IMR-90 (cell line): ENCODE measurements at regions not wholly inside any gene's neighbourhood (a gene's known extent, or its start where the extent isn't known, plus 50 kb on each side); places are given as distances from the start of the nearest gene placed in this dataset.

Source experiments
- ATAC-seq: fragments of 200-7000 bp; cut with Tn5 transposase; 2 replicates; pipeline ENCODE4 v1.9.1; 2020; ENCODE audit warnings: low read depth, mild to moderate bottlenecking, moderate library complexity
- BruUV-seq: library from RNA; stranded (reverse); fragments of 400-500 nt; replicated peaks from 2 replicates; lab custom pipeline; 2021; lab: Mats Ljungman, UMichigan
- CTCF ChIA-PET: fragments of 300-600 bp; formaldehyde crosslinking; extraction: SDS; loops from one replicate; lab custom pipeline; 2021; ENCODE audit warnings: antibody characterized with exemption; lab: Yijun Ruan, JAX
- POLR2A ChIA-PET: fragments of 300-600 bp; sonication (Branson Sonifier 250); formaldehyde crosslinking; loops from one replicate; lab custom pipeline; 2022; ENCODE audit warnings: antibody characterized with exemption; ENCODE audit not compliant: unreplicated experiment; lab: Charles Lee
- DNase-seq: peaks from one replicate; pipeline ENCODE4 v3.0.0; 2013
- H2AFZ ChIP-seq: replicated peaks from 2 replicates; pipeline ENCODE3; 2013; ENCODE audit warnings: low read length, mild to moderate bottlenecking; ENCODE audit not compliant: poor library complexity
- H2AK5ac ChIP-seq: 2 replicates; pipeline ENCODE4 v1.6.1; 2013; ENCODE audit warnings: low read depth, low read length, inconsistent platforms
- H2AK9ac ChIP-seq: replicated peaks from 2 replicates; pipeline ENCODE3; 2013; ENCODE audit warnings: mild to moderate bottlenecking, low read depth, low read length, moderate library complexity; ENCODE audit not compliant: poor library complexity
- H2BK120ac ChIP-seq: 2 replicates; pipeline ENCODE4 v1.6.1; 2013; ENCODE audit warnings: low read depth, low read length, inconsistent platforms
- H2BK15ac ChIP-seq: 3 replicates; pipeline ENCODE4 v1.6.1; 2013; ENCODE audit warnings: low read depth, low read length, inconsistent platforms
- H2BK20ac ChIP-seq: 2 replicates; pipeline ENCODE4 v1.6.1; 2013; ENCODE audit warnings: low read depth, mild to moderate bottlenecking, inconsistent platforms, low read length, moderate library complexity
- H2BK5ac ChIP-seq: 2 replicates; pipeline ENCODE4 v1.6.1; 2013; ENCODE audit warnings: mild to moderate bottlenecking, low read depth, low read length, inconsistent platforms; ENCODE audit not compliant: poor library complexity, severe bottlenecking
- H3K14ac ChIP-seq: replicated peaks from 2 replicates; pipeline ENCODE4 v1.6.1; 2013; ENCODE audit warnings: low read depth, low read length, inconsistent platforms
- H3K18ac ChIP-seq: 2 replicates; pipeline ENCODE4 v1.6.1; 2013; ENCODE audit warnings: low read depth, low read length, control low read depth
- H3K23ac ChIP-seq: 2 replicates; pipeline ENCODE4 v1.6.1; 2013; ENCODE audit warnings: low read depth, low read length, inconsistent platforms
- H3K27ac ChIP-seq: 2 replicates; pipeline ENCODE4 v1.5.1; 2013; ENCODE audit warnings: mild to moderate bottlenecking, control low read depth, low read length; ENCODE audit not compliant: insufficient read depth
- H3K27me3 ChIP-seq: 2 replicates; pipeline ENCODE4 v1.6.1; 2013; ENCODE audit warnings: low read length; ENCODE audit not compliant: control insufficient read depth, insufficient read depth
- H3K36me3 ChIP-seq: 2 replicates; pipeline ENCODE4 v1.6.1; 2013; ENCODE audit warnings: low read length, mixed read lengths; ENCODE audit not compliant: control insufficient read depth, insufficient read depth
- H3K4ac ChIP-seq: 2 replicates; pipeline ENCODE4 v1.6.1; 2013; ENCODE audit warnings: low read depth, low read length, inconsistent platforms
- H3K4me1 ChIP-seq: 2 replicates; pipeline ENCODE4 v1.6.1; 2013; ENCODE audit warnings: low read length, mixed read lengths; ENCODE audit not compliant: control insufficient read depth, insufficient read depth
- H3K4me2 ChIP-seq: 2 replicates; pipeline ENCODE4 v1.6.1; 2013; ENCODE audit warnings: low read depth, mild to moderate bottlenecking, control low read depth, low read length, moderate library complexity
- H3K4me3 ChIP-seq: 2 replicates; pipeline ENCODE4 v1.5.1; 2013; ENCODE audit warnings: low read depth, mild to moderate bottlenecking, control low read depth, low read length, moderate library complexity; ENCODE audit not compliant: insufficient read depth
- H3K56ac ChIP-seq: 2 replicates; pipeline ENCODE4 v1.6.1; 2013; ENCODE audit warnings: low read length, inconsistent platforms; ENCODE audit not compliant: insufficient read depth; ENCODE audit errors: extremely low read depth
- H3K79me1 ChIP-seq, 2 experiments: 2 replicates each; pipeline ENCODE4 v1.6.1; 2013; ENCODE audit warnings: low read length in 2 of 2, inconsistent platforms in 1 of 2, low read depth in 1 of 2
- H3K9ac ChIP-seq: 2 replicates; pipeline ENCODE4 v1.6.1; 2013; ENCODE audit warnings: low read depth, low read length, control low read depth
- H3K9me1 ChIP-seq: 2 replicates; pipeline ENCODE4 v1.6.1; 2013; ENCODE audit warnings: low read length, inconsistent platforms; ENCODE audit not compliant: insufficient read depth
- H3K9me3 ChIP-seq: 2 replicates; pipeline ENCODE4 v1.6.1; 2013; ENCODE audit warnings: low read length; ENCODE audit not compliant: control insufficient read depth, insufficient read depth
- H4K20me1 ChIP-seq: 2 replicates; pipeline ENCODE4 v1.6.1; 2013; ENCODE audit warnings: low read length, inconsistent platforms; ENCODE audit not compliant: insufficient read depth
- H4K5ac ChIP-seq: 2 replicates; pipeline ENCODE4 v1.6.1; 2013; ENCODE audit warnings: mild to moderate bottlenecking, low read depth, low read length, control low read depth
- H4K8ac ChIP-seq, 2 experiments: 2 replicates each; pipeline ENCODE4 v1.6.1; 2013; ENCODE audit warnings: low read depth in 2 of 2, low read length in 2 of 2, control low read depth in 1 of 2, inconsistent platforms in 1 of 2
- H4K91ac ChIP-seq: 2 replicates; pipeline ENCODE4 v1.6.1; 2013; ENCODE audit warnings: low read depth, low read length, inconsistent platforms; ENCODE audit not compliant: insufficient read depth
- BHLHE40 ChIP-seq: fragments of 150-350 bp; IDR thresholded peaks from 2 replicates; pipeline ENCODE4 v1.6.1; 2016; ENCODE audit warnings: mild to moderate bottlenecking, low read depth, low read length
- CEBPB ChIP-seq: IDR thresholded peaks from 2 replicates; pipeline ENCODE4 v1.6.1; 2012; ENCODE audit warnings: low read depth, low read length, improper control_type of control experiment
- CHD1 ChIP-seq: IDR thresholded peaks from 2 replicates; pipeline ENCODE4 v1.6.1; 2012; ENCODE audit warnings: low read depth, low read length, improper control_type of control experiment
- MAFK ChIP-seq: IDR thresholded peaks from 2 replicates; pipeline ENCODE4 v1.6.1; 2012; ENCODE audit warnings: low read depth, low read length, improper control_type of control experiment
- MAZ ChIP-seq: IDR thresholded peaks from 2 replicates; pipeline ENCODE4 v1.6.1; 2012; ENCODE audit warnings: low read depth, mild to moderate bottlenecking, low read length, improper control_type of control experiment, moderate library complexity, borderline replicate concordance
- NFE2L2 ChIP-seq: fragments of 150-350 bp; IDR thresholded peaks from 2 replicates; pipeline ENCODE4 v1.6.1; 2016; ENCODE audit warnings: low read depth, mild to moderate bottlenecking, low read length
- POLR2A ChIP-seq: IDR thresholded peaks from 2 replicates; pipeline ENCODE4 v1.6.1; 2012; ENCODE audit warnings: mild to moderate bottlenecking, low read depth, low read length
- RCOR1 ChIP-seq: IDR thresholded peaks from 2 replicates; pipeline ENCODE4 v1.6.1; 2012; ENCODE audit warnings: mild to moderate bottlenecking, low read length, improper control_type of control experiment; ENCODE audit not compliant: insufficient replicate concordance
- RFX5 ChIP-seq: IDR thresholded peaks from 2 replicates; pipeline ENCODE4 v1.8.0; 2012; ENCODE audit warnings: low read depth, mild to moderate bottlenecking, low read length, moderate library complexity
- WGBS, 2 experiments: methylation state at CpG; one replicate each; pipeline versions ENCODE4 v1.1.5 to v1.1.7; 2013; ENCODE audit warnings: missing lambda C conversion rate in 2 of 2; ENCODE audit not compliant: insufficient read length in 1 of 2; ENCODE audit errors: extremely low coverage in 2 of 2; 5-methylcytosine and 5-hydroxymethylcytosine counted together
- dilution Hi-C: fragments of 300-500 bp; cut with HindIII; formaldehyde crosslinking; loops from one replicate; pipeline ENCODE4 v1.14.3; 2018; ENCODE audit warnings: low sequenced_read_pairs; ENCODE audit not compliant: unreplicated experiment
- in situ Hi-C: fragments of 300-500 bp; cut with MboI; formaldehyde crosslinking; loops from 3 replicates; pipeline ENCODE4 v1.14.3; 2019; ENCODE audit warnings: low sequenced_read_pairs, inconsistent platforms, mixed read lengths
- intact Hi-C: fragments of 100-400 bp; cut with micrococcal nuclease; formaldehyde crosslinking; loops from 2 replicates; pipeline ENCODE4 v1.10.0; 2022
- TF ChIP-seq, protein P1 (sequence below): fragments of 150-350 bp; IDR thresholded peaks from 2 replicates; pipeline ENCODE4 v1.6.1; 2017; ENCODE audit warnings: mild to moderate bottlenecking, antibody characterized with exemption, low read length, low read depth
- TF ChIP-seq, protein P2 (sequence below): conservative IDR thresholded peaks from 2 replicates; pipeline ENCODE4 v1.5.1; 2012; ENCODE audit warnings: mild to moderate bottlenecking, low read depth, low read length, improper control_type of control experiment
- TF ChIP-seq, protein P3 (sequence below): fragments of 150-350 bp; IDR thresholded peaks from 2 replicates; pipeline ENCODE4 v1.6.1; 2016; ENCODE audit warnings: low read depth, mild to moderate bottlenecking, low read length, moderate library complexity, borderline replicate concordance

DNA sequence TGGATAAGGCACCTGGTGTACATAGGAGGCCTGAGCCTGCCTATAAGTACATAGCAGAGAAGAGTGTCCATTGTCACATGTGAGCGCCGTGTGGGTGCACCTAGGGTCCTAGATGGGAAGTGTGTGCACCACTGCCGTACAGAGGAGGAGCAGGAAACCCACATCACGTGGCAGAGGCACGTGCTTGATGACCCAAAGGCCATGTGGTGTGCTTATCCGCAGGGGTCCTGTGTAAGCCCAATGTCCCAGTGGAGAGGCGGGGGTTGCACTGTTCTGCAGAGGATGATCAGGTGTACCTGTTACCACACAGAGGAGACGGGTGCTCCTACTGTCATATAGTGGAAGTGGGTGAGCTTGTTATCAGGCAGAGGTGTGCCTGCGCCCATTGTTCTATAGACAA lies 354.1 kb upstream of the IRX2 start:
- no peak overlapping the region for H3K27ac ChIP-seq
- peaks cover 35% of the 10 kb centered on the region for H3K9me3 ChIP-seq
- H3K56ac ChIP-seq = no peak overlapping the region
- no peak overlapping the region for H4K8ac ChIP-seq
- in situ Hi-C loops = no loop called here
- BruUV-seq = no TSS peak
- no peak overlapping the region for H2AK9ac ChIP-seq
- no peak overlapping the region for H3K9ac ChIP-seq
- no peak overlapping the region for H3K23ac ChIP-seq
- no peaks in the 10 kb centered on the region for H3K36me3 ChIP-seq
- no peaks in the 10 kb centered on the region for H3K79me1 ChIP-seq
- no peaks in the 10 kb centered on the region for H3K9me1 ChIP-seq
- no peak overlapping the region for H4K5ac ChIP-seq
- no peak overlapping the region for H3K4me3 ChIP-seq
- WGBS, 2 experiments = 21% methylated on average over 2 of the region's 9 CpGs; no CpG with 5 or more reads in 1 of the 2 experiments
- H2BK15ac ChIP-seq = no peak overlapping the region
- no peak overlapping the region for H2BK5ac ChIP-seq
- H4K91ac ChIP-seq = no peak overlapping the region
- no peak overlapping the region for H3K14ac ChIP-seq
- H3K27me3 ChIP-seq = no peaks in the 10 kb centered on the region
- no peak for ATAC-seq
- no peak overlapping the region for H3K4me2 ChIP-seq
- no peak overlapping the region for H3K18ac ChIP-seq
- intact Hi-C loops = no loop called here
- no peak overlapping the region for H2AK5ac ChIP-seq
- H3K4me1 ChIP-seq = no peaks in the 10 kb centered on the region
- no peak overlapping the region for H2BK120ac ChIP-seq
- H2AFZ ChIP-seq = no peak overlapping the region
- no peak for TF ChIP-seq BHLHE40
- no peak for TF ChIP-seq MAFK
- TF ChIP-seq CHD1 = no peak
- TF ChIP-seq NFE2L2 = no peak
- TF ChIP-seq POLR2A = no peak
- no peak for TF ChIP-seq RCOR1
- TF ChIP-seq CEBPB = no peak
- TF ChIP-seq, protein P1, sequence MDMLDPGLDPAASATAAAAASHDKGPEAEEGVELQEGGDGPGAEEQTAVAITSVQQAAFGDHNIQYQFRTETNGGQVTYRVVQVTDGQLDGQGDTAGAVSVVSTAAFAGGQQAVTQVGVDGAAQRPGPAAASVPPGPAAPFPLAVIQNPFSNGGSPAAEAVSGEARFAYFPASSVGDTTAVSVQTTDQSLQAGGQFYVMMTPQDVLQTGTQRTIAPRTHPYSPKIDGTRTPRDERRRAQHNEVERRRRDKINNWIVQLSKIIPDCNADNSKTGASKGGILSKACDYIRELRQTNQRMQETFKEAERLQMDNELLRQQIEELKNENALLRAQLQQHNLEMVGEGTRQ = no peak
- TF ChIP-seq MAZ = no peak
- TF ChIP-seq RFX5 = no peak
- TF ChIP-seq, protein P2, sequence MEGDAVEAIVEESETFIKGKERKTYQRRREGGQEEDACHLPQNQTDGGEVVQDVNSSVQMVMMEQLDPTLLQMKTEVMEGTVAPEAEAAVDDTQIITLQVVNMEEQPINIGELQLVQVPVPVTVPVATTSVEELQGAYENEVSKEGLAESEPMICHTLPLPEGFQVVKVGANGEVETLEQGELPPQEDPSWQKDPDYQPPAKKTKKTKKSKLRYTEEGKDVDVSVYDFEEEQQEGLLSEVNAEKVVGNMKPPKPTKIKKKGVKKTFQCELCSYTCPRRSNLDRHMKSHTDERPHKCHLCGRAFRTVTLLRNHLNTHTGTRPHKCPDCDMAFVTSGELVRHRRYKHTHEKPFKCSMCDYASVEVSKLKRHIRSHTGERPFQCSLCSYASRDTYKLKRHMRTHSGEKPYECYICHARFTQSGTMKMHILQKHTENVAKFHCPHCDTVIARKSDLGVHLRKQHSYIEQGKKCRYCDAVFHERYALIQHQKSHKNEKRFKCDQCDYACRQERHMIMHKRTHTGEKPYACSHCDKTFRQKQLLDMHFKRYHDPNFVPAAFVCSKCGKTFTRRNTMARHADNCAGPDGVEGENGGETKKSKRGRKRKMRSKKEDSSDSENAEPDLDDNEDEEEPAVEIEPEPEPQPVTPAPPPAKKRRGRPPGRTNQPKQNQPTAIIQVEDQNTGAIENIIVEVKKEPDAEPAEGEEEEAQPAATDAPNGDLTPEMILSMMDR = no peak
- TF ChIP-seq, protein P3, sequence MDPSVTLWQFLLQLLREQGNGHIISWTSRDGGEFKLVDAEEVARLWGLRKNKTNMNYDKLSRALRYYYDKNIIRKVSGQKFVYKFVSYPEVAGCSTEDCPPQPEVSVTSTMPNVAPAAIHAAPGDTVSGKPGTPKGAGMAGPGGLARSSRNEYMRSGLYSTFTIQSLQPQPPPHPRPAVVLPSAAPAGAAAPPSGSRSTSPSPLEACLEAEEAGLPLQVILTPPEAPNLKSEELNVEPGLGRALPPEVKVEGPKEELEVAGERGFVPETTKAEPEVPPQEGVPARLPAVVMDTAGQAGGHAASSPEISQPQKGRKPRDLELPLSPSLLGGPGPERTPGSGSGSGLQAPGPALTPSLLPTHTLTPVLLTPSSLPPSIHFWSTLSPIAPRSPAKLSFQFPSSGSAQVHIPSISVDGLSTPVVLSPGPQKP = no peak
- no peaks in the 10 kb centered on the region for H4K20me1 ChIP-seq
- H3K4ac ChIP-seq = no peak overlapping the region
- dilution Hi-C loops = no loop called here
- CTCF ChIA-PET = no interaction called here
- no peak for DNase-seq
- POLR2A ChIA-PET = no interaction called here
- H2BK20ac ChIP-seq = no peak overlapping the region
